ENCODE measurements at regions not wholly inside any gene's neighbourhood (a gene's known extent, or its start where the extent isn't known, plus 50 kb on each side); places are given as distances from the start of the nearest gene placed in this dataset.

GRCh38 chr3:127112796-127113570, 79.9 kb upstream of the PRR23E start:
- no peak for DNase-seq

- DNase-seq: no peak
These were observed 79.4 kb upstream of the PRR23E start for GRCh38 chr3:127113571-127113891.

GRCh38 chr3:127114337-127115070, 78.4 kb upstream of the PRR23E start:
- no peak for DNase-seq

DNA sequence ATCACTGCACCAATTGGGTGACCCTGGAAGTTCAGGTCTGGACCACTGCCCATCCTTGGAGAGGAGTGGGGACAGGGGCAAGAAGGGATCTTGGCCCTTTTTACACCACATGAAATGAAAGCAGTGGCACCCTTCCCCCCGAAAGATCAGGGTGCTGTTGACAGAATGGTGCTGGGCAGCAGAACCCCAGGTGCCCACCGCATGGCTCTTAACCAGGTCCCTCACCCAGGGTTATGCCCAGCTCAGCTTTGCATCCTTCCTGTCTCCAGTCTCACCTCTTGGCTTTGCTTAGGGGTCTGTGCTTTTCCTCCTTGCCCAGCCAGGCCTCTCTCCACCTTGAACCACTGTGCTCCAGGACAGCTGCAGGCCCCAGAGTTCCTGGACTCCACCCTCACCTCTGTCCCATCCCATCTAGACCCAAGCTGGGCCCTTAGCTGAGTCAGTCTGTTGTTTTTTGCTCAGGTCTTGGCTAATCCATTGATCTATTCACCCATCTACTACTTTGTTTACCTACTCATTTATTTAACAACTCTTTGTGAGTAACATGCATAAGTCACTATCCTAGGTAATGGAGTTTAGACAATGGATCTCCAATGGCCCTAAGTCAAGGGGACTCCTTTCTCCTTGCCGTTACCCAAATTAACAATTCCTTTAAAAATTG, 77.1 kb upstream of the PRR23E start:
- DNase-seq: no peak

DNA sequence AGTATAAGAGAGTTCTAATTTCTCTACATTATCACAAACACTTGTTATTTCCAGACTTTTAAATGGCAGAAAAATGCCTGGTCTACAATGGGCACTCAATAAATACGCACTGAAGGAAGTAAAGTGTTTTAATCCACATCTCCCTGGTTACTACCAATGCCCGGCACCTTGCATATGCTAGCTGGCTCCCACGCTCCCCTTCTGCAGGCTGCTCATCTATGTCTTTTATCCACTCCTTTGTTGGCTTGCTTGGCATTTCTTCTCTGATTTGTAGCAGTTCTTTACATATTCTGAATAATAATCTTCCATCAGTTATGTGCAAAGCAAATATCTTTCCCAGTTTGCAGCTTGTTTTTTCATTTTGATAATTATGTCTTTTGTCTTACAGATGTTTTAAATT, 74.6 kb upstream of the PRR23E start:
- DNase-seq: no peak

DNA sequence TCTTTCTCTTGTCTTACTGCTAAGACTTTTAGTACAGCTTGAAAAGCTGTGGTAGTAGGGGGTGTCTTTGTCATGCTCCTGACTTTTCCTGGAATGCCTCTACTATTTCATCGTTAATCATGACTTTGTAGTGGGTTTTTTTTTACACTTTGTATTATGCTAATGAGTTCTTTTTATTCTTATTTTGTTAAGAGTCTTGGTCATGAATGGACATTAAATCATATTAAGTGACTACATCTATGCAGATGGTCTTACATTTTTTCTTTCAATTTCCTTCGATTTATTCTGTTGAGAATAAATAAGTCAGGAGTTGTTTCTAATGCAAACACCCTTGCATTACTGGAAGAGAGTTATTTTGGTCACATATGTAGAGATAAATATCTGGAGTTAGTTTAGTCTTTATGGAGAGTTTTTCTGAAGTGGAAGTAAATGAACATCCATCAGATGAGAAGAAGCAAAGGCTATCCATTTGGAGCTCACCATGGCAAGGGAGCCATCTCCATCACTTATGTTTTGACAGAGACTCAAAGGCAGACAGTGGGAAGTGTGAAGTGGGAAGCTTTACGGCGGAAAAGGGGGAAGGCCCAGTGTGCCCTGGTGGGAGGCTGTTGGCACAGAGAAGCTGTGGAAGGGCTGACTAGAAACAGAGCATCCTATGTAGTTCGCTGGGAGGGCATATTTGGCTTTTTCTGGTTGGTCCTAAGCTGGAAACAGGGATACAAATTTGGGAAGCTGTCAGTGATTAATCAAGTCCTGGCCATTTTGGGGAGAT, 73.1 kb upstream of the PRR23E start:
- no peak for DNase-seq

- DNase-seq: no peak
These were observed 71.9 kb upstream of the PRR23E start for GRCh38 chr3:127120851-127121647.

GRCh38 chr3:127121885-127122284, 71.0 kb upstream of the PRR23E start:
- DNase-seq: no peak

DNA sequence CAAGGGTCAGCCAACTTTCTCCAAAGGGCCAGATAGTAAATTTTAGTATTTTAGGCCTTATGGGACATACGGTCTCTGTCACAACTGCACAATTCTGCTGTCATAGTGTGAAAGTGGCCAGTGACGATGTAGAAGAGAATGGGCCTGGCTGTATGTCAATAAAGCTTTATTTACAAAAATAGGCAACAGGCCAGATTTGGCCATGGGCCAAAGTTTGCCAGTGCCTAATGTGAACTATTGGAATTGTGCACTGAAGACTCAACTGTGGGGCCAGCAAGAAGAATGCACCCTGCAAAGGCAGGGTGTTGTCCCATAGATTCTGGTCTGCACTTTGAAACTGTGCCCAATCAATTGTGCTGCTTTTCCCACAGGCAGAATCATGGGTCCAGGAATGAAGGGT, 69.4 kb upstream of the PRR23E start:
- DNase-seq: no peak

GRCh38 chr3:127124120-127124519, 68.8 kb upstream of the PRR23E start:
- DNase-seq: no peak

DNA sequence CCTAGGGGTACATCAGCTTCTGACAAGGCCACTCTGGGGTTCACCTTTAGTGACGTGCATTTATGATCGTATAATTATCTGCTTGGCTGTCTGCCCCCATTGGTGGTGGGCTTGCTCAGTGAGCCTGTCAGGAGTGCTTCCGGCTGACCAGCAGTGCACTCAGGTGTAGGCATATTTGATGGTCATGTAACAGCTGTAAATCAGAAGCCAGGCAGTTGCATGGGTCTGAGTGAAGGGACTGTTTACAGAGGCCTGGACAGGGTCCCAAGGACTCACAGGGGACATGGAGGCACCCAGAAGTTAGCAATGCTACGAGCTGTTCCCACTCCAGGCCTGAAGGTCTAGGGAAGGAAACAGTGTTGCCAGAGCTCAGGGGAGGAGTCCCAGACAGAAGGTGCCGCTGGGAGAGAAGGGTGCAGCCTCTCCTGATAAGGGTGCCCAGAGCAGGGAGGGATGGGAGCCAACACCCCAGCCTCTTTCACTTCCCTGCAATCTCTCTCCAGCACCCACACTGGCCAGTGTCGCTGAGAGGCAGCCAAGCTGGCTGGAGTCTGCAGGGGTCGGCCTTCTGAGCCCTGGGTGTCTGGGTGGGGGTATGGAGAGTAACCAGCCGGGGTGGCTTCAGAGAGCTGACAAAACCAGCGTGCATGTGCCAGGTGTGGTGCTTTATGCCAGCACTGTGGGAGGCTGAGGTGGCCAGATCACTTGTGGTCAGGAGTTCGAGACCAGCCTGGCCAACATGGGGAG, 61.3 kb upstream of the PRR23E start:
- DNase-seq: no peak

- DNase-seq: no peak
These were observed 60.1 kb upstream of the PRR23E start for GRCh38 chr3:127132876-127133275.

- DNase-seq: no peak
These were observed 59.0 kb upstream of the PRR23E start for GRCh38 chr3:127133971-127134370.

- no peak for DNase-seq
These were observed 58.5 kb upstream of the PRR23E start for GRCh38 chr3:127134466-127134865.

DNA sequence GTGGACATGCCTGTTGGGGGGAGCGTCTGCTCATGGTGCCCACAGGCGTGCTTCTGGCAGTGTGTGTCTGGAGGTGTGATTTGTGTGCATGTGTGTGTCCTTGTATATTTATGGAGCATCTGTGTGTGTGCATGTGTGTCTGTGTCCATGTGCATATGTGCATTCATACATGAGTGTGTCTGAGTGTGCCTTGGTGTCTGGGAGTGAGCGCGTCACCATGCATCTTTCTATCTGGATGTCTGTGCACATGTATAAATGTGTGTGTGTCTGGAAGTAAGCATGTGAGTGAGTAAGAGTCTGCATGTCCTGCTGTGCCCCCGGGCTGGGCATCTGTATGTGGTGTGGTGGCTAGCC, 58.1 kb upstream of the PRR23E start:
- no peak for DNase-seq

DNA sequence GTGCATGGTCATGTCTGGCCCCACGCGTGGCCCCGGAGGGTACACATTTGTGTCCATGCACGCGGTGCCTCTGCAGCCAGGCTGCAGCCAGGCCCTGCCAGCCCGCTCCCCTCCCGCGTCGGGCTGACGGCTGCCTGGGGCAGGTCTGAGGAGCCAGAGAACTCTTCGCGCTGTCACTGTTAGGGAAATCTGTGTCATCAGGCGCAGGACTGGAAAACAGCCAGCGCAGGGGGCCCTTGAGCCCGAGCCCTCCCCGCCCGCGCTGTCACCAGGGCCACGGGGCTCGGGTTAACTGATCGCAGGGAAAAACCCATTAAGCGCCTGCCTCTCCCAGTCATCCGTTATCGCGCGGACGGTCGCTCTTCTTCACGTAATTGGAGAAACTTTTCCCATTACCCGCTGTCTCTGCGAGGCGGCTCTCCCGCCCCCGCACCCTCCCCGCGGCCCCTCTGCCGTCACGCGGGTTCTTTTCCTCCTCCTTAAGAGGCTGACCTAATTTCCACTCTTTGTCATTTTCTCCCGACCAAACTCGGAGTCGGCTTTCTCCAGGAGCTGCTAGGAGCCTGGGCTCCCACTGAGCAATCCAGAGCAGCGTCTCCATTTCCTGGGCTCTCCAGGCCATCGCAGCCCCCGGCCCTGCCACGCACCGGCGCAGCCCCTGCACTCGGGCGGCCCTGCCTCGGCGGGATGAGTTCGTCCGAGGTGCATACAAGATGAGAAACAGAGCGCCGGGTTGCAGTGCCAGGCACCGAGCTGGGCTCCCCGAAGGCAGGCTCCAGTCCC, 57.5 kb upstream of the PRR23E start:
- DNase-seq: no peak

GRCh38 chr3:127136024-127136600, 56.8 kb upstream of the PRR23E start:
- no peak for DNase-seq

- no peak for DNase-seq
These were observed 56.2 kb upstream of the PRR23E start for GRCh38 chr3:127136706-127137105.

- DNase-seq: no peak
These were observed 55.8 kb upstream of the PRR23E start for GRCh38 chr3:127137113-127137512.

- DNase-seq: no peak
These were observed 55.0 kb upstream of the PRR23E start for GRCh38 chr3:127137757-127138536.
